ENCODE measurements at regions not wholly inside any gene's neighbourhood (a gene's known extent, or its start where the extent isn't known, plus 50 kb on each side); places are given as distances from the start of the nearest gene placed in this dataset.

DNA sequence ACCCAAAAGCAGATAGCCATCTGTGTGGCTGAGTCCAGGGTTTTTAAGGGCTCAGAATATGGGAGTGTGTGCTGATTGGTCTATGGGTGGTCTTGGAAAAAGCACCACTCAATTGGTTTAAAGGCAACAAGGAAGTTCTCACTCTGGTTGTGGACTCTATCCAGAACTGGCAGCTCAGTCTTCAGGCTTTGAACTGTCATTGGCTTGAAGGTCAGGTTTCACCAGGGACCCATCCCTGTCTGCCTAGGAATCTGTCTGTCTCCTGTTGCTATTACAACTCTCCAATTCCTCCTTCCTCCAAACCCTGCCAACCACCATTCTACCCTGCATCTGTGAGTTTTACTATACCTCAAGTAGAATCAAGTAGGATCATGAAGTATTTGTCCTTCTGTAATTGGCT lies 341.7 kb upstream of the ADGRL2 start:
- TF ChIP-seq, protein P1, sequence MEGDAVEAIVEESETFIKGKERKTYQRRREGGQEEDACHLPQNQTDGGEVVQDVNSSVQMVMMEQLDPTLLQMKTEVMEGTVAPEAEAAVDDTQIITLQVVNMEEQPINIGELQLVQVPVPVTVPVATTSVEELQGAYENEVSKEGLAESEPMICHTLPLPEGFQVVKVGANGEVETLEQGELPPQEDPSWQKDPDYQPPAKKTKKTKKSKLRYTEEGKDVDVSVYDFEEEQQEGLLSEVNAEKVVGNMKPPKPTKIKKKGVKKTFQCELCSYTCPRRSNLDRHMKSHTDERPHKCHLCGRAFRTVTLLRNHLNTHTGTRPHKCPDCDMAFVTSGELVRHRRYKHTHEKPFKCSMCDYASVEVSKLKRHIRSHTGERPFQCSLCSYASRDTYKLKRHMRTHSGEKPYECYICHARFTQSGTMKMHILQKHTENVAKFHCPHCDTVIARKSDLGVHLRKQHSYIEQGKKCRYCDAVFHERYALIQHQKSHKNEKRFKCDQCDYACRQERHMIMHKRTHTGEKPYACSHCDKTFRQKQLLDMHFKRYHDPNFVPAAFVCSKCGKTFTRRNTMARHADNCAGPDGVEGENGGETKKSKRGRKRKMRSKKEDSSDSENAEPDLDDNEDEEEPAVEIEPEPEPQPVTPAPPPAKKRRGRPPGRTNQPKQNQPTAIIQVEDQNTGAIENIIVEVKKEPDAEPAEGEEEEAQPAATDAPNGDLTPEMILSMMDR (IDR thresholded peaks at IDR 0.05; ENCODE audit: control extremely low read depth, extremely low read depth): no peak
- H3K4me1 ChIP-seq (ENCODE audit: control insufficient read depth in 5 of 5, insufficient read depth in 5 of 5, low read length in 5 of 5): peaks cover 0 to 8% (median 6%) of the 10 kb centered on the region in 5 donors
- H3K4me3 ChIP-seq: no peak overlapping the region
- DNase-seq: no peak
- H3K27me3 ChIP-seq (ENCODE audit: control insufficient read depth in 3 of 3, insufficient read depth in 3 of 3, low read length in 2 of 3): no peaks in the 10 kb centered on the region
- H3K9me3 ChIP-seq (ENCODE audit: control insufficient read depth in 4 of 4, insufficient read depth in 3 of 4, low read length in 3 of 4): peaks cover 0 to 3% (median under 1%) of the 10 kb centered on the region in 4 donors
- no peaks in the 10 kb centered on the region for H3K36me3 ChIP-seq (ENCODE audit: control insufficient read depth in 4 of 4, insufficient read depth in 4 of 4, low read length in 4 of 4)
- ATAC-seq (ENCODE audit: insufficient read depth, low FRiP score): no peak
- no peak overlapping the region for H3K9ac ChIP-seq (ENCODE audit: insufficient read depth in 1 of 2, low read length in 2 of 2)
- H3K27ac ChIP-seq (ENCODE audit: low read depth in 1 of 2, low read length in 1 of 2): no peak overlapping the region

DNA sequence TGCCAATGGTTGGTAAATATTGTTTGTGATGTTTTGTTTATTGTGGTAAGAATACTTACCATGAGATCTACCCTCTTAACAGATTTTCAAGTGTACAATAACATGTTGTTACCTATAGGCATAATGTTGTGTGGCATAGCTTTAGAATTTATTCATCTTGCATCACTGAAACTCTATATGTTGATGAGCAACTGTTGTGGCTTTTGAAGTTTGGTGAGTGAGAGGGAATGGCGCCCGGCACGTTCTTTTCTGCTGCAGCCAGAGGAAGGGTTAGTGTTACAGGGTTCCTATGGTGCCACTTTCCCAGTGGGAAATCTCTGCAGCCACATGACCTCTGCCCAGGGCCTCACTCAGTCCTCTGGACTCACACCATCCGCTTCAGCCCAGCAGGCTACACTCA lies 342.5 kb upstream of the ADGRL2 start:
- no peak for DNase-seq
- 67 to 69% methylated on average over 4 of the region's 4 CpGs for WGBS, 2 donors

DNA sequence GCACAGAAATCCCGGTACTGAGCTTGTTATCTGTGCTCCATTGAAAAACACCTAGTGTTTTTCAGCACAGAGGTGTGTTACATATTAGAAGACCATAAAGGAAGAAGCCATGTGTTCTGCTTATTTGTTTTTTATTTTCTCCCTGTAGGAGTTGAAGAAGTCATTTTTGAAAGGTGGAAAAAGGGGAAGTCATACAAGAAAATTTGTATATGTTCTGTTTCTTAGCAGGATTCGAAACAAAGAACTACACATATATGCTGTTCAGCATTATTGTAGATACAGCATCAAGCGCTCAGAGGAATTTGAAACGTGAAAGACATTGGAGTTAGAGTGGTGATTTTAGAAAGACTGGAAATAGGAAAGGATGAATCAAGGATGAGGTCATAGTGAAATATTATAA lies 345.3 kb upstream of the ADGRL2 start:
- Histone ChIP-seq H3K9ac (ENCODE audit: insufficient read depth in 1 of 2, low read length in 2 of 2) (no peak overlapping the region), H3K4me1 (ENCODE audit: control insufficient read depth in 5 of 5, insufficient read depth in 5 of 5, low read length in 5 of 5) (peaks cover 0 to under 1% (median 0%) of the 10 kb centered on the region in 5 donors), H3K27me3 (ENCODE audit: control insufficient read depth in 3 of 3, insufficient read depth in 3 of 3, low read length in 2 of 3) (no peaks in the 10 kb centered on the region), H3K36me3 (ENCODE audit: control insufficient read depth in 4 of 4, insufficient read depth in 4 of 4, low read length in 4 of 4) (no peaks in the 10 kb centered on the region), H3K4me3 (no peak overlapping the region), H3K9me3 (ENCODE audit: control insufficient read depth in 4 of 4, insufficient read depth in 3 of 4, low read length in 3 of 4) (peaks cover 0 to 3% (median under 1%) of the 10 kb centered on the region in 4 donors), H3K27ac (ENCODE audit: low read depth in 1 of 2, low read length in 1 of 2) (no peak overlapping the region)
- no peak for DNase-seq
- WGBS, 2 donors: 76 to 82% methylated on average over 4 of the region's 4 CpGs
- TF ChIP-seq, protein P1 (IDR thresholded peaks at IDR 0.05; ENCODE audit: control extremely low read depth, extremely low read depth): no peak
- no peak for ATAC-seq (ENCODE audit: insufficient read depth, low FRiP score)

More for the DNA sequence above, 342.5 kb upstream of the ADGRL2 start:
- Histone ChIP-seq H3K9me3 (ENCODE audit: control insufficient read depth in 4 of 4, insufficient read depth in 3 of 4, low read length in 3 of 4) (peaks cover 0 to 3% (median under 1%) of the 10 kb centered on the region in 4 donors), H3K27ac (ENCODE audit: low read depth in 1 of 2, low read length in 1 of 2) (no peak overlapping the region), H3K27me3 (ENCODE audit: control insufficient read depth in 3 of 3, insufficient read depth in 3 of 3, low read length in 2 of 3) (no peaks in the 10 kb centered on the region), H3K4me1 (ENCODE audit: control insufficient read depth in 5 of 5, insufficient read depth in 5 of 5, low read length in 5 of 5) (peaks cover 0 to 6% (median 0%) of the 10 kb centered on the region in 5 donors), H3K9ac (ENCODE audit: insufficient read depth in 1 of 2, low read length in 2 of 2) (no peak overlapping the region), H3K4me3 (no peak overlapping the region), H3K36me3 (ENCODE audit: control insufficient read depth in 4 of 4, insufficient read depth in 4 of 4, low read length in 4 of 4) (no peaks in the 10 kb centered on the region)
- TF ChIP-seq, protein P1 (IDR thresholded peaks at IDR 0.05; ENCODE audit: control extremely low read depth, extremely low read depth): no peak
- no peak for ATAC-seq (ENCODE audit: insufficient read depth, low FRiP score)

DNA sequence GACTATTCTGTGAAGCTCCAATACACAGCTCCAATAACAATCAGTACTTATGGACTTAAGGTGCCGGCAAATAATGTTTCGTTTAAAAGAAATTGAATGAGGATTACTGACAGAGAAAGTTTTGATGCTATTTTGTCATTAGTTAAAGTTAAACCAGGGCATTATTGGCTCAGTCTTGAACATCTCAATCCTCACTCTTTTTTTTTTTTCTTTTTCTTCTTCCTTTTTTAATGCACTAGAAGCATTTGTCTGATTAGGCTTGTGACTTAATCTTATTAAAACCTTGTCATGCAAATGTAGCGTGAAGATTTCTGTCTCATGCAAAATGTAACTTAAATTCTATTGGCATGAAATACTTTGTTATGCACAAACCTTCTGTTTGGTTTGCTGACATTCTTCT lies 346.8 kb upstream of the ADGRL2 start:
- 92 to 97% methylated on average over 3 of the region's 3 CpGs for WGBS, 2 donors

More for the DNA sequence above, 346.8 kb upstream of the ADGRL2 start:
- no peak overlapping the region for H3K27ac ChIP-seq (ENCODE audit: low read depth in 1 of 2, low read length in 1 of 2)
- TF ChIP-seq, protein P1 (IDR thresholded peaks at IDR 0.05; ENCODE audit: control extremely low read depth, extremely low read depth): no peak
- H3K27me3 ChIP-seq (ENCODE audit: control insufficient read depth in 3 of 3, insufficient read depth in 3 of 3, low read length in 2 of 3): no peaks in the 10 kb centered on the region
- DNase-seq: no peak
- H3K36me3 ChIP-seq (ENCODE audit: control insufficient read depth in 4 of 4, insufficient read depth in 4 of 4, low read length in 4 of 4): no peaks in the 10 kb centered on the region
- peaks cover 0 to 3% (median under 1%) of the 10 kb centered on the region in 4 donors for H3K9me3 ChIP-seq (ENCODE audit: control insufficient read depth in 4 of 4, insufficient read depth in 3 of 4, low read length in 3 of 4)
- H3K4me3 ChIP-seq: no peak overlapping the region
- H3K4me1 ChIP-seq (ENCODE audit: control insufficient read depth in 5 of 5, insufficient read depth in 5 of 5, low read length in 5 of 5): no peaks in the 10 kb centered on the region
- H3K9ac ChIP-seq (ENCODE audit: insufficient read depth in 1 of 2, low read length in 2 of 2): no peak overlapping the region
- ATAC-seq (ENCODE audit: insufficient read depth, low FRiP score): no peak

Measured in lung (tissue), 11 donors.